ENCODE measurements at regions not wholly inside any gene's neighbourhood (a gene's known extent, or its start where the extent isn't known, plus 50 kb on each side); places are given as distances from the start of the nearest gene placed in this dataset.

DNA sequence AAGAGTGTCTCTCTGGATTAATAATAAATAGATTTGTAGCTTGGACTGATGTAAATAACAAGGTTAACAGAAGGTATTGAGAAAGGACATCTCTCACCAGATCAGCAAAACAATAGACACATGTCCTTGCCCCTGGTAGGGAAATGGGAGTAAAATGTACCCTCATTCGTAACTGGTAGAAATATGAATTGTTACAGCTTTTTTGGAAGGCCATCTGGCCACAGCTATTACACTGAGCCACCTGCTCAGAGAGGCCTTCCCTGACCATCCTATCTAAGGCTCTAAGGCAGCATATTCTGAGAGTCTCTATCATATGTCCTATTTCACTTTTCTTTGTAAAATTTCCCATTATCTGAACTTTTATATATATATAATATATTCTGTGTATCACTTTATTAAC, 129.1 kb upstream of the MAP1B start:
- TF ChIP-seq, protein P1, sequence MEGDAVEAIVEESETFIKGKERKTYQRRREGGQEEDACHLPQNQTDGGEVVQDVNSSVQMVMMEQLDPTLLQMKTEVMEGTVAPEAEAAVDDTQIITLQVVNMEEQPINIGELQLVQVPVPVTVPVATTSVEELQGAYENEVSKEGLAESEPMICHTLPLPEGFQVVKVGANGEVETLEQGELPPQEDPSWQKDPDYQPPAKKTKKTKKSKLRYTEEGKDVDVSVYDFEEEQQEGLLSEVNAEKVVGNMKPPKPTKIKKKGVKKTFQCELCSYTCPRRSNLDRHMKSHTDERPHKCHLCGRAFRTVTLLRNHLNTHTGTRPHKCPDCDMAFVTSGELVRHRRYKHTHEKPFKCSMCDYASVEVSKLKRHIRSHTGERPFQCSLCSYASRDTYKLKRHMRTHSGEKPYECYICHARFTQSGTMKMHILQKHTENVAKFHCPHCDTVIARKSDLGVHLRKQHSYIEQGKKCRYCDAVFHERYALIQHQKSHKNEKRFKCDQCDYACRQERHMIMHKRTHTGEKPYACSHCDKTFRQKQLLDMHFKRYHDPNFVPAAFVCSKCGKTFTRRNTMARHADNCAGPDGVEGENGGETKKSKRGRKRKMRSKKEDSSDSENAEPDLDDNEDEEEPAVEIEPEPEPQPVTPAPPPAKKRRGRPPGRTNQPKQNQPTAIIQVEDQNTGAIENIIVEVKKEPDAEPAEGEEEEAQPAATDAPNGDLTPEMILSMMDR (IDR thresholded peaks at IDR 0.05), result no peak
- TF ChIP-seq POLR2A (IDR thresholded peaks at IDR 0.05), result no peak

All from thyroid gland (tissue), 4 donors.